HG02840 (cell line): ENCODE measurements at regions not wholly inside any gene's neighbourhood (a gene's known extent, or its start where the extent isn't known, plus 50 kb on each side); places are given as distances from the start of the nearest gene placed in this dataset.

ENCODE experiments used
- ATAC-seq: cut with Tn5 transposase; IDR thresholded peaks from one replicate; pipeline ENCODE4 v1.9.1; 2021; ENCODE audit warnings: mild to moderate bottlenecking, moderate library complexity, moderate number of reproducible peaks; ENCODE audit not compliant: unreplicated experiment, low FRiP score

- no peak for ATAC-seq
Observed at GRCh38 chr9:16221822-16222547, 648.5 kb downstream of the BNC2 start.

GRCh38 chr9:16223074-16223871, 647.2 kb downstream of the BNC2 start:
- ATAC-seq = no peak

GRCh38 chr9:16230731-16231130, 639.7 kb downstream of the BNC2 start:
- no peak for ATAC-seq

GRCh38 chr9:16236311-16236710, 634.2 kb downstream of the BNC2 start:
- ATAC-seq = no peak

GRCh38 chr9:16236882-16237281, 633.6 kb downstream of the BNC2 start:
- no peak for ATAC-seq

- no peak for ATAC-seq
Observed at GRCh38 chr9:16238623-16239138, 631.8 kb downstream of the BNC2 start.

- ATAC-seq = no peak
Observed at GRCh38 chr9:16241231-16241630, 629.2 kb downstream of the BNC2 start.

- no peak for ATAC-seq
Observed at GRCh38 chr9:16243798-16244197, 626.7 kb downstream of the BNC2 start.

GRCh38 chr9:16245756-16246440, 624.6 kb downstream of the BNC2 start:
- no peak for ATAC-seq

GRCh38 chr9:16246785-16247184, 623.7 kb downstream of the BNC2 start:
- ATAC-seq = no peak

- ATAC-seq = no peak
Observed at GRCh38 chr9:16247188-16247875, 623.1 kb downstream of the BNC2 start.

- ATAC-seq = no peak
Observed at GRCh38 chr9:16248822-16249221, 621.6 kb downstream of the BNC2 start.

- ATAC-seq = no peak
Observed at GRCh38 chr9:16252616-16253015, 617.9 kb downstream of the BNC2 start.

GRCh38 chr9:16254674-16255073, 615.8 kb downstream of the BNC2 start:
- no peak for ATAC-seq

- no peak for ATAC-seq
Observed at GRCh38 chr9:16255217-16255616, 615.3 kb downstream of the BNC2 start.

- no peak for ATAC-seq
Observed at GRCh38 chr9:16257604-16258003, 612.9 kb downstream of the BNC2 start.

- no peak for ATAC-seq
Observed at GRCh38 chr9:16258191-16258590, 612.3 kb downstream of the BNC2 start.

- no peak for ATAC-seq
Observed at GRCh38 chr9:16258708-16259107, 611.8 kb downstream of the BNC2 start.

- no peak for ATAC-seq
Observed at GRCh38 chr9:16262477-16263261, 607.8 kb downstream of the BNC2 start.

GRCh38 chr9:16265688-16266087, 604.8 kb downstream of the BNC2 start:
- no peak for ATAC-seq
